LoVo (cell line): ENCODE measurements at regions not wholly inside any gene's neighbourhood (a gene's known extent, or its start where the extent isn't known, plus 50 kb on each side); places are given as distances from the start of the nearest gene placed in this dataset.
A peak's percentile ranks its signal among the peaks of the same experiment; 100 is the strongest.

Experiments
- DNase-seq: peaks from one replicate; pipeline ENCODE4 v3.0.0-alpha.2; 2016; ENCODE audit warnings: low spot score

- DNase-seq, result peak; percentile 75
These were observed 266.2 kb downstream of the NSG2 start for GRCh38 chr5:174311531-174312269.

- no peak for DNase-seq
These were observed 266.7 kb downstream of the NSG2 start for GRCh38 chr5:174312270-174312617.

- DNase-seq, result no peak
These were observed 267.1 kb downstream of the NSG2 start for GRCh38 chr5:174312641-174313040.

- DNase-seq, result no peak
These were observed 268.1 kb downstream of the NSG2 start for GRCh38 chr5:174313615-174314014.

GRCh38 chr5:174314261-174314660 is 268.8 kb downstream of the NSG2 start:
- DNase-seq, result no peak

- no peak for DNase-seq
These were observed 270.0 kb downstream of the NSG2 start for GRCh38 chr5:174315471-174315870.

- no peak for DNase-seq
These were observed 270.4 kb downstream of the NSG2 start for GRCh38 chr5:174315871-174316270.

GRCh38 chr5:174316326-174316725 is 270.8 kb downstream of the NSG2 start:
- DNase-seq, result no peak

GRCh38 chr5:174317256-174317894 is 271.9 kb downstream of the NSG2 start:
- peak; percentile 45 for DNase-seq

- no peak for DNase-seq
These were observed 273.1 kb downstream of the NSG2 start for GRCh38 chr5:174318578-174318977.

GRCh38 chr5:174319551-174319950 is 274.0 kb downstream of the NSG2 start:
- no peak for DNase-seq

GRCh38 chr5:174320051-174320450 is 274.5 kb downstream of the NSG2 start:
- DNase-seq, result no peak

GRCh38 chr5:174323878-174324281 is 278.4 kb downstream of the NSG2 start:
- peak; percentile 55 for DNase-seq

- no peak for DNase-seq
These were observed 279.2 kb downstream of the NSG2 start for GRCh38 chr5:174324680-174325079.

GRCh38 chr5:174325431-174325830 is 279.9 kb downstream of the NSG2 start:
- no peak for DNase-seq

- no peak for DNase-seq
These were observed 280.5 kb downstream of the NSG2 start for GRCh38 chr5:174325961-174326360.

- no peak for DNase-seq
These were observed 280.9 kb downstream of the NSG2 start for GRCh38 chr5:174326372-174326771.

- DNase-seq, result peak; percentile 85
These were observed 281.9 kb downstream of the NSG2 start for GRCh38 chr5:174327317-174327864.

- no peak for DNase-seq
These were observed 282.4 kb downstream of the NSG2 start for GRCh38 chr5:174327896-174328295.

GRCh38 chr5:174328631-174329299 is 283.3 kb downstream of the NSG2 start:
- DNase-seq, result peak; percentile 41

GRCh38 chr5:174329738-174330137 is 284.2 kb downstream of the NSG2 start:
- DNase-seq, result no peak

- no peak for DNase-seq
These were observed 290.3 kb downstream of the NSG2 start for GRCh38 chr5:174335682-174336364.
